Lung (tissue), 11 donors: ENCODE measurements at regions not wholly inside any gene's neighbourhood (a gene's known extent, or its start where the extent isn't known, plus 50 kb on each side); places are given as distances from the start of the nearest gene placed in this dataset.

Experiments used
- ATAC-seq: fragments of 200-7000 bp; cut with Tn5 transposase; one replicate; pipeline ENCODE4 v1.9.1; 2020; ENCODE audit warnings: moderate number of reproducible peaks; ENCODE audit not compliant: insufficient read depth, low FRiP score
- DNase-seq, 3 donors: peaks; one replicate each; pipeline ENCODE4 v3.0.0-alpha.2; 2013 to 2017
- H3K27ac ChIP-seq, 2 donors: one replicate each; pipeline ENCODE4 v1.5.1; 2013; ENCODE audit warnings: mild to moderate bottlenecking in 2 of 2, moderate library complexity in 2 of 2, control low read depth in 1 of 2, inconsistent platforms in 1 of 2, low read depth in 1 of 2, low read length in 1 of 2
- H3K27me3 ChIP-seq, 3 donors: one replicate each; pipeline ENCODE4 v1.5.1; 2013; ENCODE audit warnings: low read length in 2 of 3; ENCODE audit not compliant: control insufficient read depth in 3 of 3, insufficient read depth in 3 of 3
- H3K36me3 ChIP-seq, 4 donors: one replicate each; pipeline ENCODE4 v1.5.1; 2013; ENCODE audit warnings: low read length in 4 of 4, mild to moderate bottlenecking in 1 of 4, moderate library complexity in 1 of 4; ENCODE audit not compliant: control insufficient read depth in 4 of 4, insufficient read depth in 4 of 4
- H3K4me1 ChIP-seq, 5 donors: one replicate each; pipeline ENCODE4 v1.5.1; 2013; ENCODE audit warnings: low read length in 5 of 5, mild to moderate bottlenecking in 2 of 5, moderate library complexity in 1 of 5; ENCODE audit not compliant: control insufficient read depth in 5 of 5, insufficient read depth in 5 of 5
- H3K4me3 ChIP-seq: one replicate; pipeline ENCODE4 v1.5.1; 2013; ENCODE audit warnings: mild to moderate bottlenecking, control low read depth, moderate library complexity
- H3K9ac ChIP-seq, 2 donors: one replicate each; pipeline ENCODE4 v1.5.1; 2013; ENCODE audit warnings: low read length in 2 of 2, control low read depth in 1 of 2; ENCODE audit not compliant: insufficient read depth in 1 of 2
- H3K9me3 ChIP-seq, 4 donors: one replicate each; pipeline ENCODE4 v1.5.1; 2013; ENCODE audit warnings: low read length in 3 of 4, mild to moderate bottlenecking in 1 of 4, moderate library complexity in 1 of 4; ENCODE audit not compliant: control insufficient read depth in 4 of 4, insufficient read depth in 3 of 4
- CTCF ChIP-seq: IDR thresholded peaks from 2 replicates; pipeline ENCODE4 v1.5.1; 2012; ENCODE audit warnings: mild to moderate bottlenecking; ENCODE audit errors: control extremely low read depth, extremely low read depth
- WGBS, 2 donors: extraction: QIAGEN DNeasy Blood & Tissue Kit; methylation state at CpG; one replicate each; pipeline ENCODE4 v1.1.7; 2013; 5-methylcytosine and 5-hydroxymethylcytosine counted together
- donor health status: control.
- donor health status: control.
- donor health status: Bipolar disorder and iron deficiency.
- donor health status: healthy.
- donor health status: DM: yes; HTN: yes; CAD: no.

- TF ChIP-seq CTCF, result no peak
- Histone ChIP-seq H3K9me3 (no peaks in the 10 kb centered on the region), H3K4me1 (no peaks in the 10 kb centered on the region), H3K27me3 (no peaks in the 10 kb centered on the region), H3K9ac (no peak overlapping the region), H3K27ac (no peak overlapping the region), H3K36me3 (no peaks in the 10 kb centered on the region), H3K4me3 (no peak overlapping the region)
- DNase-seq (no peak), ATAC-seq (no peak)
- WGBS, 2 donors, result 68 to 72% methylated on average over 5 of the region's 5 CpGs
Measured at GRCh38 chr7:3206101-3206500, 95.0 kb upstream of the SDK1 start.

- 83 to 85% methylated on average over 5 of the region's 5 CpGs for WGBS, 2 donors
- no peak for DNase-seq
Measured at GRCh38 chr7:3206771-3207191, 94.3 kb upstream of the SDK1 start.

GRCh38 chr7:3207387-3207902, 93.6 kb upstream of the SDK1 start:
- no peaks in the 10 kb centered on the region for H3K27me3 ChIP-seq
- TF ChIP-seq CTCF, result no peak
- ATAC-seq (no peak), DNase-seq (no peak)
- WGBS, 2 donors, result 58 to 66% methylated on average over 11 of the region's 11 CpGs
- no peaks in the 10 kb centered on the region for H3K9me3 ChIP-seq
- H3K4me3 ChIP-seq, result no peak overlapping the region
- no peaks in the 10 kb centered on the region for H3K36me3 ChIP-seq
- H3K9ac ChIP-seq, result no peak overlapping the region
- H3K4me1 ChIP-seq, result no peaks in the 10 kb centered on the region
- H3K27ac ChIP-seq, result no peak overlapping the region

More at GRCh38 chr7:3206771-3207191, 94.3 kb upstream of the SDK1 start:
- no peak overlapping the region for H3K27ac ChIP-seq
- no peak overlapping the region for H3K4me3 ChIP-seq
- H3K9ac ChIP-seq, result no peak overlapping the region
- H3K36me3 ChIP-seq, result no peaks in the 10 kb centered on the region
- no peaks in the 10 kb centered on the region for H3K9me3 ChIP-seq
- TF ChIP-seq CTCF, result no peak
- no peaks in the 10 kb centered on the region for H3K4me1 ChIP-seq
- no peaks in the 10 kb centered on the region for H3K27me3 ChIP-seq
- no peak for ATAC-seq

GRCh38 chr7:3210531-3210930, 90.5 kb upstream of the SDK1 start:
- WGBS, 2 donors, result 84 to 99% methylated on average over 2 of the region's 2 CpGs
- no peak for TF ChIP-seq CTCF
- H3K9ac ChIP-seq, result no peak overlapping the region
- H3K36me3 ChIP-seq, result no peaks in the 10 kb centered on the region
- H3K27me3 ChIP-seq, result no peaks in the 10 kb centered on the region
- H3K27ac ChIP-seq, result no peak overlapping the region
- no peaks in the 10 kb centered on the region for H3K9me3 ChIP-seq
- ATAC-seq, result no peak
- no peaks in the 10 kb centered on the region for H3K4me1 ChIP-seq
- DNase-seq, result no peak
- H3K4me3 ChIP-seq, result no peak overlapping the region
